Activated naive CD4-positive, alpha-beta T cell treated with anti-CD3 and anti-CD28 coated beads, Interleukin-2, amount 10 ng/mL, durations not matched to agents 7 days and 5 days (primary cell): ENCODE measurements at regions not wholly inside any gene's neighbourhood (a gene's known extent, or its start where the extent isn't known, plus 50 kb on each side); places are given as distances from the start of the nearest gene placed in this dataset.
"Not testable (repeated sequence)": the region's sequence is repeated elsewhere in the genome, so short reads cannot be mapped to it uniquely, and the experiment has no call there.

Experiments used
- CTCF ChIA-PET: fragments of 350-600 bp; sonication (Branson Sonifier 250); formaldehyde crosslinking; loops from one replicate; lab custom pipeline; 2021; ENCODE audit warnings: antibody characterized with exemption; lab: Charles Lee
- DNase-seq: peaks from one replicate; pipeline ENCODE4 v3.0.0-alpha.2; 2020
- H3K27ac Mint-ChIP-seq: one replicate; pipeline ENCODE4 v1.8.0; 2021; ENCODE audit warnings: mild to moderate bottlenecking, moderate library complexity, mixed read lengths
- H3K27me3 Mint-ChIP-seq: one replicate; pipeline ENCODE4 v1.8.0; 2021; ENCODE audit warnings: mild to moderate bottlenecking, mixed read lengths
- H3K36me3 Mint-ChIP-seq: one replicate; pipeline ENCODE4 v1.8.0; 2021; ENCODE audit warnings: mixed read lengths
- H3K4me1 Mint-ChIP-seq: one replicate; pipeline ENCODE4 v1.8.0; 2021; ENCODE audit warnings: mixed read lengths
- H3K4me3 Mint-ChIP-seq: one replicate; pipeline ENCODE4 v1.8.0; 2021; ENCODE audit warnings: mild to moderate bottlenecking, moderate library complexity, mixed read lengths
- H3K9me3 Mint-ChIP-seq: one replicate; pipeline ENCODE4 v1.8.0; 2021; ENCODE audit warnings: mixed read lengths

GRCh38 chr11:38751421-38751820, 2153.4 kb upstream of the RAG2 start:
- Mint-ChIP-seq H3K27me3 (no peaks in the 10 kb centered on the region), H3K9me3 (peaks cover 6% of the 10 kb centered on the region), H3K27ac (no peak overlapping the region), H3K36me3 (no peaks in the 10 kb centered on the region), H3K4me3 (no peak overlapping the region), H3K4me1 (no peaks in the 10 kb centered on the region)
- CTCF ChIA-PET: no interaction called here
- DNase-seq: no peak

DNA sequence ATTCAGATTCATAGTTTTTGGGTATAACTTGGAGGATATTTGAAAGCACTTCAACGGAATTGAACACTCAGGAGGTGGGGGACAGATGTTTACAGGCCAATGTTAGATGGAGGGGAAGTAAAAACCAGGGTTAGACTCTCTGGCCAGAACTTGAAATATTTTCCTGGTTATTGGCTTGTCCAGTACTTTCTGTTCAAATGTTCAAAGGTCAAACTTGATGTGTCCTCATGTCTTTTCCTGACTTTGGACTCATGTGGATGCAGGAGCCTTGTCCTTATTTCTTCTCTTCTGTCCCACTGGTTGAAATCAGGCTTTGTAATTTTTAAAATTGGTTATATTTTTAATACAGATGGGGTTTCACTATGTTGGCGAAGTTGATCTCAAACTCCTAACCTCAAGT, 2148.5 kb upstream of the RAG2 start:
- H3K36me3 Mint-ChIP-seq, H3K27me3 Mint-ChIP-seq, H3K27ac Mint-ChIP-seq, H3K4me3 Mint-ChIP-seq, H3K9me3 Mint-ChIP-seq, H3K4me1 Mint-ChIP-seq, DNase-seq, CTCF ChIA-PET: not testable (repeated sequence)

GRCh38 chr11:38723361-38723760, 2125.3 kb upstream of the RAG2 start:
- Mint-ChIP-seq H3K27ac (no peak overlapping the region), H3K27me3 (no peaks in the 10 kb centered on the region), H3K4me1 (no peaks in the 10 kb centered on the region), H3K36me3 (no peaks in the 10 kb centered on the region), H3K9me3 (peaks cover 20% of the 10 kb centered on the region), H3K4me3 (no peak overlapping the region)
- CTCF ChIA-PET: no interaction called here
- DNase-seq: no peak

DNA sequence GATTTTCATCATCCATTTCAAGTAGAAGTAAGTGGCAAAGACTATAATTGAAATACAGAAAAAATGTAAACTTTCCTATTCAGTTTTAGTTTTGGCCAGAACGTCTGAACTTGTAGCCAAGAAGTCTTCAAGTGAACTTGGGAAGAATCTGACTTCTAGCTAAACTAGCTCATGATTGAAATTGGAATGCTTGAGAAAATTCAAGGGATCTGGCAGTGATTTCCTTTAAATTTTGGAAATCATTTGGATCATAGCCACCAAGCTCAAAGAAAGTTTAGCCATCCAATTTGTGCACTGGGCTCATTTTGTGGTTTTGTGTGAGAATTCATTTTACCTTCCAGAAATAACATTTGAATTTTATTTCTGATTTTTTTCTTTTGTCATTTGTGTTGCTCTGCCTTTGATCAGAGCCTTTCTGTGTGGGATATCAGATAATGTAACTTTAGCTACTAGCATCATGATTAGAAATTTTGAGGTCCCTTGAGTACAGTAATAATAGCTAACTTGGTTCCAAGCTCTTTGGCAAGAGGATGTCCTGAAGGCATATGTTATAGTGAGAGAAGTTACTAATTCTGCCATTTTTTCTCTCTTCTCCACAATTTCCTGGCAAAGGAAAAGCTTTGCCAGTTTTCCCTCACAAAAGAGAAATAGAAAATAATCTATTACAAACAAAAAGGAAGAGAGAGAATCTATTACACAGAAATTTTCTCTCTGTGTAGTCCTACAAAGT, 2123.7 kb upstream of the RAG2 start:
- Mint-ChIP-seq H3K4me3 (no peak overlapping the region), H3K9me3 (peaks cover 12% of the 10 kb centered on the region), H3K27ac (no peak overlapping the region), H3K4me1 (no peaks in the 10 kb centered on the region), H3K36me3 (no peaks in the 10 kb centered on the region), H3K27me3 (no peaks in the 10 kb centered on the region)
- DNase-seq: no peak
- CTCF ChIA-PET: no interaction called here

- Mint-ChIP-seq H3K9me3 (peaks cover 11% of the 10 kb centered on the region), H3K27me3 (no peaks in the 10 kb centered on the region), H3K4me3 (no peak overlapping the region), H3K4me1 (no peaks in the 10 kb centered on the region), H3K36me3 (no peaks in the 10 kb centered on the region), H3K27ac (no peak overlapping the region)
- DNase-seq: no peak
- CTCF ChIA-PET: no interaction called here
Observed at GRCh38 chr11:38718659-38719058, 2120.6 kb upstream of the RAG2 start.

DNA sequence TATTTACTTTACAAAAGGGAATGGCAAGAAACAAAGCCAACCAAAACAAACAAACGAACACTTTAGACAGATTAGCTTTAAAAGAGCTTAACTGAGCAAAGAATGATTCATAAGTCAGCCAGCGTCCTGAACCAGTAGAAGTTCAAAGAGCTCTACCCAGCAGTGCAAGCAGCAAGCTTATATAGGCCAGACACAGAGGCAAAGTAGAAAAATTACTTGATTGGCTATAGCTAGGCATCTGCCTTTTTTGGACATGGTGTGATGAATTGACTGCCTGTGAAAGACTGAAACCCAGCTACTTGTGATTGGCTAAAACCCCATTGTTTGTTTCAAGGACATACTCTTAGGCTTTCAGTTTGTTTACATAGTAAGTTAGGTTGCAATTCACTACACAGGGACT, 2120.0 kb upstream of the RAG2 start:
- peaks cover 12% of the 10 kb centered on the region for H3K9me3 Mint-ChIP-seq
- CTCF ChIA-PET: no interaction called here
- H3K36me3 Mint-ChIP-seq: no peaks in the 10 kb centered on the region
- no peaks in the 10 kb centered on the region for H3K27me3 Mint-ChIP-seq
- H3K4me3 Mint-ChIP-seq: no peak overlapping the region
- no peak overlapping the region for H3K27ac Mint-ChIP-seq
- DNase-seq: no peak
- no peaks in the 10 kb centered on the region for H3K4me1 Mint-ChIP-seq

DNA sequence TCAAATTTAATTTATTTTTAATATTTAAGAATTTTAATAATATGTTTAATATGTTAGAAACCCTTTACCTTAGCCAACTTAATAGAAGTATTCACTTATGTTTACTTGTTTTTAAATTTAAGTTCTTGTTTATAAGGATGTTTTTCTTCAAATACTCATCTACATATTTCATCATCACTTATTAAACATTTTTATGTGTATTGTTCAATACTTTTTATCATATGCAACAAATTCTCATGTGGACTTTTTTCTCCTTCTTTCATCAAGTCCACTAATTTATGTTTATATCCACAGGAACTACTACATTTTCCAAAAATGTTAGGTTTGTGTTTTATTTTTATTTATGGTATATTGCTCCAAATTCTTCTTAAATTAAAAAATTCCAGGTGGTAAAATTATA, 2113.1 kb upstream of the RAG2 start:
- no peaks in the 10 kb centered on the region for H3K36me3 Mint-ChIP-seq
- H3K4me3 Mint-ChIP-seq: no peak overlapping the region
- H3K27ac Mint-ChIP-seq: no peak overlapping the region
- H3K9me3 Mint-ChIP-seq: peaks cover 10% of the 10 kb centered on the region
- no peaks in the 10 kb centered on the region for H3K4me1 Mint-ChIP-seq
- DNase-seq: no peak
- CTCF ChIA-PET: no interaction called here
- H3K27me3 Mint-ChIP-seq: no peaks in the 10 kb centered on the region

DNA sequence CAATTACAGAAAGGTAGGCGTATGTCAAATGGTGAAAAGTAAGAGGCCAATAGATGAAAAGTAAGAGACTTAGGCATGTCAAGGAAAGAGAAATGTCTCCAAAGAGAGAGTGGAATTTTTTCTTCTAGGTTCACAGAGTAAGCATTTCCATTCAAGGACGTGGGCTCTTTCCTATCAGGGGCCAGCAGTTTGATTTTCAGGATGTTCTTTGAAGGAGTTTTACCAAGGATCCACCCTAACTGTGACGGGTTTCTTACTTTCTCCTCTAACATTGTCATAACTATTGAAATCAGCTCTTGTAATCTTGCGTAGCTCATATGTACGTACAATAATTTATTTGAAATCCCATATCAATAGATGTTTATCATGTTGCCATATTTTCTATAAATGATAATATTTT, 2112.2 kb upstream of the RAG2 start:
- no peak overlapping the region for H3K4me3 Mint-ChIP-seq
- no peak for DNase-seq
- no peaks in the 10 kb centered on the region for H3K36me3 Mint-ChIP-seq
- peaks cover 10% of the 10 kb centered on the region for H3K9me3 Mint-ChIP-seq
- H3K27ac Mint-ChIP-seq: no peak overlapping the region
- CTCF ChIA-PET: no interaction called here
- H3K4me1 Mint-ChIP-seq: no peaks in the 10 kb centered on the region
- no peaks in the 10 kb centered on the region for H3K27me3 Mint-ChIP-seq

- Mint-ChIP-seq H3K4me3 (no peak overlapping the region), H3K9me3 (peaks cover 23% of the 10 kb centered on the region), H3K27me3 (no peaks in the 10 kb centered on the region), H3K36me3 (no peaks in the 10 kb centered on the region), H3K27ac (no peak overlapping the region), H3K4me1 (no peaks in the 10 kb centered on the region)
- CTCF ChIA-PET: no interaction called here
- no peak for DNase-seq
Observed at GRCh38 chr11:38700111-38700510, 2102.1 kb upstream of the RAG2 start.

GRCh38 chr11:38693306-38693705, 2095.3 kb upstream of the RAG2 start:
- H3K36me3 Mint-ChIP-seq: no peaks in the 10 kb centered on the region
- H3K27ac Mint-ChIP-seq: no peak overlapping the region
- DNase-seq: no peak
- H3K4me3 Mint-ChIP-seq: no peak overlapping the region
- peaks cover 31% of the 10 kb centered on the region for H3K9me3 Mint-ChIP-seq
- H3K4me1 Mint-ChIP-seq: no peaks in the 10 kb centered on the region
- CTCF ChIA-PET: no interaction called here
- no peaks in the 10 kb centered on the region for H3K27me3 Mint-ChIP-seq

DNA sequence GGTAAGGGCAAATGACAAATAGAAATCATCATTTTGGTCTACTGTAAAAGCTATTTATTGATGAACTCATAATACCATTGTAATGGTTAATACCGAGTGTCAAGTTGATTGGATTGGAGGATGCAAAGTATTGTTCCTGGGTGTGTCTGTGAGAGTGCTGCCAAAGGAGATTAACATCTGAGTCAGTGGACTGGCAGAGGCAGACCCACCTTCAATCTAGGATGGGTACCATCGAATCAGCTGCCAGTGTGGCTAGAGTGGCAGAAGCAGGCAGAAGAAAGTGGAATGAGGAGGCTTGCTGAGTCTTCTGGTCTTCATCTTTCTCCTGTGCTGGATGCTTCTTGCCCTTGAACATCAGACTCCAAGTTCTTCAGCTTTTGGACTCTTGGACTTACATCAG, 2092.2 kb upstream of the RAG2 start:
- H3K4me3 Mint-ChIP-seq, H3K36me3 Mint-ChIP-seq, H3K4me1 Mint-ChIP-seq, H3K27ac Mint-ChIP-seq, CTCF ChIA-PET, DNase-seq, H3K27me3 Mint-ChIP-seq: not testable (repeated sequence)
- H3K9me3 Mint-ChIP-seq: peaks cover 17% of the 10 kb centered on the region

- Mint-ChIP-seq H3K9me3 (peaks cover 3% of the 10 kb centered on the region), H3K27ac (no peak overlapping the region), H3K27me3 (no peaks in the 10 kb centered on the region), H3K4me1 (no peaks in the 10 kb centered on the region), H3K4me3 (no peak overlapping the region), H3K36me3 (no peaks in the 10 kb centered on the region)
- DNase-seq: no peak
- CTCF ChIA-PET: no interaction called here
Observed at GRCh38 chr11:38687008-38687407, 2089.0 kb upstream of the RAG2 start.

DNA sequence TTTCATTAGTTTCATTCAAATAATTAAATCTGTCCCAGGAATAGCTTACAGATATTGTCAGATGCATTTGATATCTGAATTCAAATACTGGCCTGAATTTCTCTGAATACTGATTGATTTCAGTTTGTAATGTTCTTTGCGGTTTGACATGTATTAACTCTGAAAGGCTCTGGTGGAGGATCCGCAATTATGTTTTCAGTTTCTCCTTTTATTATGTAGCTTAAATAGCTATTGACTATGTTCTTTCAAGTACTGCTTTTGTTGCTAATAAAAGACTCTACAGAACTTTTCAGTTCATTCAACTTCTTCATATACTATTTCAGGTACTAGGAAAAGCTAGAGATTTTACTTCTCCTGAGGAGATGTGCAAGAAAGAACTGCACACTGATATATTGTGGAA, 2085.4 kb upstream of the RAG2 start:
- Mint-ChIP-seq H3K27ac (no peak overlapping the region), H3K36me3 (no peaks in the 10 kb centered on the region), H3K4me1 (no peaks in the 10 kb centered on the region), H3K9me3 (peaks cover 14% of the 10 kb centered on the region), H3K4me3 (no peak overlapping the region), H3K27me3 (no peaks in the 10 kb centered on the region)
- CTCF ChIA-PET: no interaction called here
- DNase-seq: no peak

DNA sequence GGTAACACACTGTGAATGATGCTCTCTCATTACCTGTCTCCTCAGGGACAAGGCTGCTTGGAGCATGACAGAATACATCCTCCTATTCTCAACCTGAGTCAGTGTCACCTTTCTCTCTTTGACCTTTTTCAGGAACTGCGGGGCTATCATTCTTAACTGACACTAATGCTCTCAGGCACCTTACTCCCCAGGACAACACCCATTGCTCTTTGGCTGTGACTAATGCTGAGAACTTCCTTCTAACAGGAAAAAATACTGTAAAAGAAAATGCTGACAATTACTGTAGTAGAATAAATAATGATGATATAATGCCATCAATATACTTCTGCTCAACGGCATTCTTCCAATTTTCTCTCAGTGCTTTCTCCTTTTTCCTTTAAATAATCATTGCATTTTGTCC, 2082.7 kb upstream of the RAG2 start:
- no peaks in the 10 kb centered on the region for H3K36me3 Mint-ChIP-seq
- H3K9me3 Mint-ChIP-seq: peaks cover 24% of the 10 kb centered on the region
- H3K27me3 Mint-ChIP-seq: no peaks in the 10 kb centered on the region
- H3K4me1 Mint-ChIP-seq: no peaks in the 10 kb centered on the region
- H3K4me3 Mint-ChIP-seq: no peak overlapping the region
- CTCF ChIA-PET: no interaction called here
- no peak overlapping the region for H3K27ac Mint-ChIP-seq
- DNase-seq: no peak

GRCh38 chr11:38680166-38680565, 2082.1 kb upstream of the RAG2 start:
- CTCF ChIA-PET: no interaction called here
- peaks cover 24% of the 10 kb centered on the region for H3K9me3 Mint-ChIP-seq

DNA sequence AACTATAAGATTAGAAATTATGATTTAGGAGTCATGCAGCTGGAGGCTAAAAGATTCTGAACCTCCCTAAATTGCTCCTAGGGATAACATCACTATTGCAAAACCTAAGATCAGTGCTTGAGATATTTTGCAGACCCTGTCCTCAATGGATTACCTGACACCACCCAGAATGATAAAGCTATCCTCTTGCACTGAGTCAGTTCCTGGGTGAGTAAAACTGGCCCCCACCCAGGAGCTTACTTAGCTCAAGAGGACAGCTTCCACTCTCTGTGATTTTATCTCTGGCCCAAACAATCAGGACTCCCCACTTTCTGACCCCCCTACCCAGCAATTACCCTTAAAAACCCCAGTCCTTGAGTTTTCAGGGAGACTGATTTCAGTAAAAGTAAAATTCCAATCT, 2074.4 kb upstream of the RAG2 start:
- CTCF ChIA-PET: no interaction called here
- H3K9me3 Mint-ChIP-seq: peaks cover 22% of the 10 kb centered on the region
- DNase-seq: no peak
- no peak overlapping the region for H3K4me3 Mint-ChIP-seq
- no peaks in the 10 kb centered on the region for H3K4me1 Mint-ChIP-seq
- H3K36me3 Mint-ChIP-seq: no peaks in the 10 kb centered on the region
- no peaks in the 10 kb centered on the region for H3K27me3 Mint-ChIP-seq
- H3K27ac Mint-ChIP-seq: no peak overlapping the region

More at GRCh38 chr11:38680166-38680565, 2082.1 kb upstream of the RAG2 start:
- no peaks in the 10 kb centered on the region for H3K36me3 Mint-ChIP-seq
- DNase-seq: no peak
- no peak overlapping the region for H3K4me3 Mint-ChIP-seq
- no peaks in the 10 kb centered on the region for H3K27me3 Mint-ChIP-seq
- no peak overlapping the region for H3K27ac Mint-ChIP-seq
- no peaks in the 10 kb centered on the region for H3K4me1 Mint-ChIP-seq
